ENCODE measurements at regions not wholly inside any gene's neighbourhood (a gene's known extent, or its start where the extent isn't known, plus 50 kb on each side); places are given as distances from the start of the nearest gene placed in this dataset.

- peak; percentile 52 for DNase-seq (ENCODE audit: extremely low read depth, low read depth)
- TF ChIP-seq, protein P1, sequence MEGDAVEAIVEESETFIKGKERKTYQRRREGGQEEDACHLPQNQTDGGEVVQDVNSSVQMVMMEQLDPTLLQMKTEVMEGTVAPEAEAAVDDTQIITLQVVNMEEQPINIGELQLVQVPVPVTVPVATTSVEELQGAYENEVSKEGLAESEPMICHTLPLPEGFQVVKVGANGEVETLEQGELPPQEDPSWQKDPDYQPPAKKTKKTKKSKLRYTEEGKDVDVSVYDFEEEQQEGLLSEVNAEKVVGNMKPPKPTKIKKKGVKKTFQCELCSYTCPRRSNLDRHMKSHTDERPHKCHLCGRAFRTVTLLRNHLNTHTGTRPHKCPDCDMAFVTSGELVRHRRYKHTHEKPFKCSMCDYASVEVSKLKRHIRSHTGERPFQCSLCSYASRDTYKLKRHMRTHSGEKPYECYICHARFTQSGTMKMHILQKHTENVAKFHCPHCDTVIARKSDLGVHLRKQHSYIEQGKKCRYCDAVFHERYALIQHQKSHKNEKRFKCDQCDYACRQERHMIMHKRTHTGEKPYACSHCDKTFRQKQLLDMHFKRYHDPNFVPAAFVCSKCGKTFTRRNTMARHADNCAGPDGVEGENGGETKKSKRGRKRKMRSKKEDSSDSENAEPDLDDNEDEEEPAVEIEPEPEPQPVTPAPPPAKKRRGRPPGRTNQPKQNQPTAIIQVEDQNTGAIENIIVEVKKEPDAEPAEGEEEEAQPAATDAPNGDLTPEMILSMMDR (IDR thresholded peaks at IDR 0.05; ENCODE audit: low read depth, low read length): no peak; the same call in none of the 2 replicates
Observed at GRCh38 chr11:122202951-122203456, 87.0 kb upstream of the BLID start.

DNA sequence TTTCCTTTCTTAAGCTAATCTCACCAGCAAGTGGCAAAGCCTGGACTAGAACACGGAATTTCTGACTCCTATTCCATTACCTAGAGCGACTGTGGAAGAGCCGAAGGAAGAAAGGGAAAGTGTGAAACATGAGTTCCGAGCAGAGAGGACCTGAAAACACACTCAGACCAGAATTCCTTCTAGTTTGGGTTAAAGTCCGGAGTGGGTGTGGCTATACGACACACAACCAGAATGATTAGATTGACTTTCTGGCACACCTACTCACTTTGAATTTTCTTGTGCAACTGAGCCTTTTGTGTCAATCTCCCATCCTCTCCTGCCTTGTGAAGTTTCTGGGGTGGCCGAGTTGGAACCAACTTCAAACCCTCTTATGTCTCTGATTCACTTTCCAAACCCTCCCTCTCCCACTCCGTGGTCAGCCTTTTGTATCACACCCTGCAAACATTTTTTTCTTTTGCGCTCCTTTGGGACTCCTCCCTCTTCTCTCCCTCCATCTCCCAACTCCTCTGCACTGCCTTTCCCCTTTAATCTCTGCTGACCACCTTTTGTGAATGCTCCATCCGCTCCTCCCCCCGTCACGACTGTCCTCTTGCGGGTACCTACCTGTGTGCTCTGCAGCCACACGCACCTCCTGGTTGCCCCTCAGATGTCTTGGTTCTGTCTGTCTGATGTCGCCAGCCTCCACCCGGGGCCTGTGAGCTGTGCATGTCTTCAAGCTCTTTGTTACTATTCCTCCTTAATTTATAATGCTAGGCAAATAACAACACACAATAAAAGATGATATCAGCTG lies 86.3 kb upstream of the BLID start:
- TF ChIP-seq, protein P1 (IDR thresholded peaks at IDR 0.05; ENCODE audit: low read depth, low read length): no peak
- DNase-seq (ENCODE audit: extremely low read depth, low read depth): peak; percentile 66

DNA sequence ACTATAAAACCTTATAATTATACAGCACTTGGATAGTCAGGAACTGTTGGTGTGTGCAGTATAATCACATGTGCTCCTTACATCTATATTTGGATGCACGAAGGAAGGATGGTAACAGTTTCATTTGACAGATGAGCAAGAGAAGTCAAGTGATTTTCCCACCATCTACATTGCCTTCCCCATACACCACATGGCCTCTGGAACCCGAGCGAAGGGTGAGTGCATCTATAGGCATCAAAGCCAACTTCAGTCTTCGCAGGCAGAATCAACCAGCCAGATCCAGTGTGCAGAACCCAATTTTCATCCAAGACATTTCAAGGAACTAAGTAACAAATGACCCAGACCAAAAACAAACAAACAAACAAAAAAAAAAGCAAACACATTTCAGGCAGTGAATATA lies 85.1 kb upstream of the BLID start:
- no peak for DNase-seq (ENCODE audit: extremely low read depth, low read depth)
- TF ChIP-seq, protein P1 (IDR thresholded peaks at IDR 0.05; ENCODE audit: low read depth, low read length): no peak

DNA sequence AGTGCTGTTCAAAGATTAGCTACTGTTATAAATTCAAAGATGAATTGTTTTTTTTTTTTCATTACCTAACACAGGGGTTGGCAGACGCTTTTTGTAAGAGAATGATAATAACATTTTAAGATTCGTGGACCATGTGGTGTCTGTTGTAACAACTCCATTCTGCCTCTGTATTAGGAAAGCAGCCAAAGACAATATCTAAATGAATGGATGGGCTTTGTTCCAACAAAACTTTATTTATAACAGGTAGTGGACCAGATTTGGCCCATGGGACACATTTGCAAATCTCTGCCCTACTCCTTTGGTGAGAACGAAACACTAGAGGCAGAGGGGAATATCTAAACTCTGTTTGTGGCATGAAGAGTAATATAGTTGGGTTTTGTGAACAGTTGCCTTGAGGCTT lies 83.6 kb upstream of the BLID start:
- no peak for DNase-seq (ENCODE audit: extremely low read depth, low read depth)
- TF ChIP-seq, protein P1 (IDR thresholded peaks at IDR 0.05; ENCODE audit: low read depth, low read length): no peak

DNA sequence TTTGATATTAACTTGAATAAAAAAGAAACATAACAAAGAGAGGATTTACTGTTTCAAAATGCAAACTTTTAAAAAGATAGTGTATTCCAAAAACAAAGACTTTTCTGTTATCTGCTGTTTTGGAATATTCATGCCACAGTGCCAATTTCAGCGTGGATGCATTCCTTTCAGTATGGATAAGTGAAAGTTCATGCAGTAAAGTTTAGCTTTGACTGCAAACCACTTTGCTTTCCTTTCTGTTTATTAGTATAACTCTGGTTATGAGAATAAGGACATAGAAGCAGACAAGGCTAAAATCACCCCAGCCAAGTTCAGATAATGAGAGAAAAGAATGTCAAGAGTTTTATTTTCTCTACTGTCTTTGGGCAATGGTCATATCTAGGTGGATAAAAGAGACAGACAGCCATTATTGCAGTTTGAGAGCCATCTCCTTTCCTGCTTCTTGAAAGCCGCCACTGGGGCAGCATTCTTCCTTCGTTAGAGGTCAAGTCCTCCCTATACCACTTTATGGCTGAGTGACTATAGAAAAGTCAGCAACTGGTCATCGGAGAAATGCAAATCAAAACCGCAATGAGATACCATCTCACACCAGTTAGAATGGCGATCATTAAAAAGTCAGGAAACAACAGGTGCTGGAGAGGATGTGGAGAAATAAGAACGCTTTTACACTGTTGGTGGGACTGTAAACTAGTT lies 82.4 kb upstream of the BLID start:
- TF ChIP-seq, protein P1 (IDR thresholded peaks at IDR 0.05; ENCODE audit: low read depth, low read length): no peak
- no peak for DNase-seq (ENCODE audit: extremely low read depth, low read depth)

DNA sequence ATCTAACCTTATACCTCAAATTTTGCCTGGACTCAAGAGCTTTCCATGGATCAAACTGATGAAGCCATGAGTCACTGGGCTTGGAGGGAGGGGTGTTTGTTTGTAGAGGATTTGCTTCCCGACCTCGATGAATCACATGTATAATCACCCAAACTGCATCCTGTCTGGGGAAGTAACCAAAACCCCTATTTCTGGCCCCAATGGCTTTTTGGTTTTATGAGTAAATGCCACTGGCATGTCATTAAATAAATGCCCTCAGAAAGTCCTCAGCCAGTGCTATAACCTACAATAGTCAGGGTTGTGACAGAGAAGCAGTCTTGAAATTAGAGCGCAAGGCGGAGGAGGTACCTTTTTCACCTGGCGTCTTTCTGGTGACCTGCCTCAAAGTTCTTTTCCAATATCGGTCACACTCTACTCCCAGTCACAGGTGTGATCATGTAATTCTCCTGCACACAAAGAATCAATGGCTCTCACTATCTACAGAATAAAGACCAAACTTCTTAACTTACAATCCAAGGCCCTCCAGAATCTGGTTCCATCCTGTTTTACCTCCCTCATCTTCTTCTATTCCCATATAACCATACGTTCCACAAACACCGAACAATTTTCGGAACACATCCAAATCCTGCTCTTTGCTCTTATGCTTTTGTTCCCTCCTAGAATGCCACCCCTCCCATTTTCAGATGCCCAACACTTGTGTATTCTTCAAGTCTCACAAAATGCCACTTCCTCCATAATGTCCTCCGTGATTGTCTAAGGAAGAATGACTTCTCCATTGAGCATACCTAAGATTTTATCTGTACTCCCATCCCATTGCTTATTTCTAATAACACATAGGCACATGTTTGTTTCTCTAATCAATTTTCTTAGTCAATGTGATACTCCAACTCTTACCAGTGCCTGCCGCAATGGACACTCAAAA lies 81.3 kb upstream of the BLID start:
- TF ChIP-seq, protein P1 (IDR thresholded peaks at IDR 0.05; ENCODE audit: low read depth, low read length): no peak
- peak; percentile 90 for DNase-seq (ENCODE audit: extremely low read depth, low read depth)
